ENCODE measurements at regions not wholly inside any gene's neighbourhood (a gene's known extent, or its start where the extent isn't known, plus 50 kb on each side); places are given as distances from the start of the nearest gene placed in this dataset.

DNA sequence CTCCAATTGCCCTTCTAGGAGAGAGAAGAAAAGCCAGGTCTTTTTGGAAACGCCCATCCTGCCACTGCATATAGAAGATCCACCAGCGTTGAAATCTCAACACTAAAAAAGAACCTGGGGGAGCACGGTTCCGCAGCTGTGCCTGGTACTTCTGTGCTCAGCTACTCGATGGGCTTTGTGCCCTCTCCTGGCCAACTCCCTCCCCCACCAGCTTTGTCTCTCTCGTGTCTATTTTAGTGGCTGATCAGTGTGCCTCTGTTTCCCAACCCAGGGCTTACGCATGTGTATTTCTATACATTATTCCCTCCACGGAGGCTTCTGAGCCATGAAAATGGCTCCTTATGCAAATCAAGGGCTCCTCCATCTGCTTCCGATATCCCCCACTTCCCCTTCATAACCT, 83.5 kb downstream of the RBFOX3 start:
- Mint-ChIP-seq H3K27ac (no peak overlapping the region), H3K36me3 (ENCODE audit: low read depth) (no peaks in the 10 kb centered on the region), H3K27me3 (peaks cover 7% of the 10 kb centered on the region), H3K9me3 (ENCODE audit: low read depth) (no peaks in the 10 kb centered on the region), H3K4me1 (no peaks in the 10 kb centered on the region), H3K4me3 (no peak overlapping the region)
- DNase-seq: no peak
- ChIA-PET CTCF (interaction anchor here (0.7 kb wide), 1 partner anchor 68 kb away, joined by 3 read pairs; no protein-coding TSS in a partner anchor), POLR2A (no interaction called here)
- ATAC-seq: no peak
- intact Hi-C loops (cut with DNase I, micrococcal nuclease): no loop called here

DNA sequence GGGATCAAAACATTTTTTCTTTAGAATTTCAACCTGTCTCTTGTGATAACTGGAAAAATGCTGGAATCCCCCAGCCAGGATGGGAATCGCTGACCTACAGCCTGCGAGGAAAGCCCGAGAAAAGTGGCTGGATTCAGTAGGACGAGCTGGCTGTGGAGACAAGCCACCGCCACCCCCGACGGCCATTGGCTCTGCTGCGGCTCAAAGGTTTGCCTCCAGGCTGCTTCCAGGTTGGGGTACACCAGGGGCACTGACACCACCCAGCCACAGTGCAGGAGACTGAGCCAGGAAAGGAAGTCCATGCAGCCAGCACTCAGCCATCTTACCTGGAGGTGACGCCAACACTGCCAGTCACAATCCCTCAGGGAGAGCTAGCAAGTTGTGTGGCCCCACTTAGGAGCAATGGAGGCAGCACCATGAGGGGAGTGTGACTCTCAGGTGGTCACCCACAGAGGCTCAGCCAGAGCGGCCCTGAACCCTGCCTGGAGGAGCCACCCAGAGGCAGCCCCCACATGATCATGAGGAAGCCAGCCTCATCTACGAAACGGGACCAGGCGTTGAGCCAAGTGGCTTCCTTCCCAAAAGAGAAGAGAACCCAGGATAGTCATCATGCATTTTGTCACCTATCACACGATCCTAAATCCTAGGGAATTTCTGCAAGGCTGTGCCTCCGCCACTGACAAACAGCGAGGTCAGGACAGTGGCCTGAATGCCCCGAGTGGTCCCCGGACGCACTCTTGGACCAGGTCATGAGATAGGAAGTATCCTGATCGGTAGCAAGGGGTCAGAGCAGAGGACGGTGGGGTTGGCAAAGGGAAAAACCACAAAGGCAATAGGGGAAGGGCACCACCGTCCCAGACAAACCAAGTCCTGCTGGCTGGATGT, 84.8 kb downstream of the RBFOX3 start:
- no peak for ATAC-seq
- ChIA-PET CTCF (interaction anchor here (0.7 kb wide), 1 partner anchor 1098 kb away, joined by 4 read pairs; no protein-coding TSS in a partner anchor), POLR2A (no interaction called here)
- Mint-ChIP-seq H3K36me3 (ENCODE audit: low read depth) (no peaks in the 10 kb centered on the region), H3K27ac (no peak overlapping the region), H3K27me3 (peaks cover 7% of the 10 kb centered on the region), H3K9me3 (ENCODE audit: low read depth) (no peaks in the 10 kb centered on the region), H3K4me3 (no peak overlapping the region), H3K4me1 (no peaks in the 10 kb centered on the region)
- intact Hi-C loops (cut with DNase I, micrococcal nuclease): no loop called here
- DNase-seq: no peak

DNA sequence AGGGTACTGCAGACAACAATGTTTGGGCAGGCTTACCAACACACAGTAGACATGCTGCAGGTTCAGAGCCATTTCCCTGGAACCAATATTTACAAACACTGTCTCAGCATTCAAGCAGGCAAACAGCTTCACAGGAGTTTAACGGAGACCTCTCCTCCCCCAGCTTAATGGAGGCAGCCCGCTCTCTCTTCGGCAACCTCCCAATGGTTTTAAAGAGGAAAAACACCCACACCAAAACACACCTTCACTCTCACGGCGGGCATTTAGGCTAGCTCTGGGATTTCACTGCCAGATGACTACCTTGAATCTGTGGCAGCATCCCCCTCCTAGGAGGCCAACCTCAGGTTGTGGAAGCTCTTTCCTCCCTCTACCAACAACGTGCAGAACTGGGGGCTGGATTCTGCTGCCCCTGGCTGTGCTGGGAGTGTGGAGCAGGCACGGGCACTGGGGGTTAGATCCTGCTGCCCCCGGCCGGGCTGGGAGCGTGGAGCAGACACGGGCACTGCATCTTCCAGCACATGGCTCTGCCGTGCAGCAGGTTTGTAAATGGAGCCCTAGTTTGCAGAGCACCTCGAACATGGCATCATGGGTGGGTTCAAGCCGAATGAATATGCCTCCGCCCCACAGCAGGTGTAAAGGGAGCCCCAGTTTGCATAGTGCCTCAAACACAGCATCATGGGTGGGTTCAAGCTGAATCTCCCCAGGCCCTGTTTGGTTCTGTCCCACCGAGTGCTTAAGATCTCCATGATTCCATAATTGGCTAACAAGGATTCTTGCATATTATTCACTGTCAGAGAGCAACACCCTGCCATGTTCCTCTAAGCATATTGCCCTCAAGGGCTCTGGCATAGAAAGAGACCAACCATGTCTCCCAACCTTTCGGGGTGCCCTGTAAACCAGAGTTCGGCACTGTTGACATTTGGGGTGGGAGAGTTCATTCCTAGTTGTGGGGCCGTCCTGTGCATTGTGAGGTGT, 86.4 kb downstream of the RBFOX3 start:
- Mint-ChIP-seq H3K36me3 (ENCODE audit: low read depth) (no peaks in the 10 kb centered on the region), H3K4me3 (no peak overlapping the region), H3K9me3 (ENCODE audit: low read depth) (no peaks in the 10 kb centered on the region), H3K4me1 (no peaks in the 10 kb centered on the region), H3K27ac (no peak overlapping the region), H3K27me3 (peaks cover 7% of the 10 kb centered on the region)
- ATAC-seq (no peak), DNase-seq (no peak)
- ChIA-PET POLR2A (no interaction called here), CTCF (interaction anchor here (0.6 to 0.7 kb wide), 2 partner anchors 122 to 913 kb away, joined by 3 read pairs; no protein-coding TSS in a partner anchor)
- intact Hi-C loops (cut with DNase I, micrococcal nuclease): no loop called here

DNA sequence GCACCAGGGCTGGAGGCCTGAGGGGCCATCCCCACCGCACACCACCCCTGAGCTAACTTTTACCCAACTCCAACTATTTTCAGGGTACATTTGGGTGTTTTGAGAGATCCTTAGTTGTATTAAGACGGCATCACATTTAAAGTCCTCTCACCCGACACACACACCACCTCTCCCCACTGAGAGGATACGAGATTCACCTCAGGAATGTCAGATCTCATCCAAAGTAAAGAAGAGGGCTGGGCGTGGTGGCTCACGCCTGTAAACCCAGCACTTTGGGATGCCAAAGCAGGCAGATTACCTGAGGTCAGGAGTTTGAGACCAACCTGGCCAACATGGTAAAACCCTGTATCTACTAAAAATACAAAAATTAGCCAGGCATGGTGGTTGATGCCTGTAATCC, 88.4 kb downstream of the RBFOX3 start:
- Mint-ChIP-seq H3K36me3 (ENCODE audit: low read depth) (no peaks in the 10 kb centered on the region), H3K27ac (no peak overlapping the region), H3K9me3 (ENCODE audit: low read depth) (no peaks in the 10 kb centered on the region), H3K4me1 (no peaks in the 10 kb centered on the region), H3K4me3 (no peak overlapping the region), H3K27me3 (peaks cover 9% of the 10 kb centered on the region)
- intact Hi-C loops (cut with DNase I, micrococcal nuclease): no loop called here
- DNase-seq: no peak
- ChIA-PET POLR2A (no interaction called here), CTCF (interaction anchor here (0.6 kb wide), 1 partner anchor 22 kb away, joined by 3 read pairs; no protein-coding TSS in a partner anchor)
- no peak for ATAC-seq

DNA sequence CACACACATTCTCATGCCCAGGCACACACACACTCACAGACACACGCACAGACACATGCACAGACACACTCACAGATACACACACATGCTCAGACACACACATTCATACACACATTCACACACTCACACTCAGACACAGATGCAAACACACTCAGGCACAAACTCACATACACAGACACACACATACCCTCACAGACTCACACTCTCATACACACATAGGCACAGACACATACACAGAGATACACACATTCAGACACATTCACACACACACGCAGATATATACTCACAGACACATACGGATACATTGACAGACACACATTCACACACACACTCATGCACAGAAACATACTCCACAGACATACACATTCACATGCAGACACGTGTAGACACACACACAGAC, 89.6 kb downstream of the RBFOX3 start:
- no peak overlapping the region for H3K27ac Mint-ChIP-seq
- no peak for ATAC-seq
- H3K9me3 Mint-ChIP-seq (ENCODE audit: low read depth): no peaks in the 10 kb centered on the region
- H3K36me3 Mint-ChIP-seq (ENCODE audit: low read depth): no peaks in the 10 kb centered on the region
- no peak overlapping the region for H3K4me3 Mint-ChIP-seq
- POLR2A ChIA-PET: no interaction called here
- DNase-seq: no peak
- CTCF ChIA-PET: interaction anchor here (1.0 kb wide), 1 partner anchor 16 kb away, joined by 4 read pairs; no protein-coding TSS in a partner anchor
- peaks cover 14% of the 10 kb centered on the region for H3K27me3 Mint-ChIP-seq
- intact Hi-C loops (cut with DNase I, micrococcal nuclease): no loop called here
- no peaks in the 10 kb centered on the region for H3K4me1 Mint-ChIP-seq

DNA sequence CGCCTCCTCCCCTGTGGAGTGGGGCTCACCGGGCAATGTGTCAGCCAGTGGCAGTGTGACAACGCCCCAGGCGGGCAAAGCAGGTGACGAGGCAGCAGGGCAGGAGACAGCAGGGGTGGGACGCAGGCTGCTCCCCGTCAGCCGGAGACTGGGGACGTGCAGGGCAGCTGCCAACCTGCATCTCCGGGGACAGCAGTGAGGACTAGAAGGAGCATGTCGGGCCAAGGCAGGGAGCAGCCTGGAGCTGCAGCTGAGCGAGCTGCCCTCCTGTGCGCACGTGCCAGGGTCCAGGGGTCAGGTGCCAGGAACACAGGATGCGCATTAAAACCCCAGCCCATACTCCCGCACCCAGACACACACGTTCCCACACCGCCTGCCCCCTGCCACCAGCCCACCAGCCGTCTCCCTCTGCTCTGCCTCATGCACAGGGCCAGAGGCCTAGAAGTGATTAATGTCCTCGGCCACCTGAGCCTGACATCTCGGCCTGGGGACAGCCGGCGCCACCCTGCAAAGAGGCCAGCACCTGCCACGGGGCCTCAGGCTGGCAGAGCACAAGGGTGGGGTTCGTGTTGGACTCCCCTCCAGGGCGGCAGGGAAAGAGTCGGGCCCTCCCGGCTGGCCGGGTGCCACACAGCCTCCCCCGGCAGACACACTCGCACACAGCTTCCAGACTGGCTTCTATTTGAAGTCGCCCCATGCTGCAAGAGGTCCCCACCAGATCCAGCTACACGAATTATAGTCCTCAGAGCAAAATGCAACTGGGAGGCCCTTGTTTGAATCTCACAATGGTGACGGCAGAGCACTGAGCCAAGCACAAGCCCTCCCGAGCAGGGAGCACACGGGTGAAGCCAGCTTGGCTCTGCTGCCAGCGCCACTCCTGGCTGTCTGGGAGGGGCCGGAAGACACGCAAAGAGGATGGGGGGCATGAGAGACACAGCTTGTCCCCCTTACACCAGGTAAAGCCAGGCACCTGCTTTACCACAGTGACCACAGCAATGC, 90.4 kb downstream of the RBFOX3 start:
- no peak for ATAC-seq
- ChIA-PET CTCF (interaction anchor here (1.0 kb wide), 1 partner anchor 15 kb away, joined by 4 read pairs; no protein-coding TSS in a partner anchor), POLR2A (no interaction called here)
- H3K9me3 Mint-ChIP-seq (ENCODE audit: low read depth): no peaks in the 10 kb centered on the region
- H3K4me1 Mint-ChIP-seq: no peaks in the 10 kb centered on the region
- intact Hi-C loops (cut with DNase I, micrococcal nuclease): no loop called here
- H3K36me3 Mint-ChIP-seq (ENCODE audit: low read depth): no peaks in the 10 kb centered on the region
- no peak overlapping the region for H3K4me3 Mint-ChIP-seq
- H3K27me3 Mint-ChIP-seq: peaks cover 15% of the 10 kb centered on the region
- H3K27ac Mint-ChIP-seq: no peak overlapping the region
- no peak for DNase-seq

DNA sequence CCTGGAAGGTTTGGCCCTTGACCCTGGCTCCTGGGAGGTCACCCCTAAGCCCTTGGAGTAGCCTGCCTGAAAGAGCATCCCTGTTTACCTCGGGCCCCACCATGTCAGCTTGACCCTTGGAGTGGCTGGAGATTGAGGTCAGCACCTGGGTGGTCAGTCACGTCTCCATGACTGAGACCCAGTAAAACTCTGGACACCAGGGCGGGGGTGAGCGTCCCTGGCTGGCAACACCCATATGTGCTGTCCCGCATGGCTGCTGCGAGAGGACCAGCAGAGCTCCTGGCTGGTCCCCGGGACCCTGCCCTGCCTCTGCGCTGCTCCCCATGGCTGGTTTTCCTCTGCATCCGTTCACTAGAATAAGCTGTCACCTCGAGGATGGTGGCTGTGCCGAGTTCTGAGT, 91.2 kb downstream of the RBFOX3 start:
- DNase-seq (no peak), ATAC-seq (no peak)
- H3K9me3 Mint-ChIP-seq (ENCODE audit: low read depth): no peaks in the 10 kb centered on the region
- H3K4me1 Mint-ChIP-seq: no peaks in the 10 kb centered on the region
- no peaks in the 10 kb centered on the region for H3K36me3 Mint-ChIP-seq (ENCODE audit: low read depth)
- POLR2A ChIA-PET: no interaction called here
- no peak overlapping the region for H3K4me3 Mint-ChIP-seq
- H3K27me3 Mint-ChIP-seq: peaks cover 14% of the 10 kb centered on the region
- intact Hi-C loops (cut with DNase I, micrococcal nuclease): no loop called here
- CTCF ChIA-PET: no interaction called here
- H3K27ac Mint-ChIP-seq: no peak overlapping the region

DNA sequence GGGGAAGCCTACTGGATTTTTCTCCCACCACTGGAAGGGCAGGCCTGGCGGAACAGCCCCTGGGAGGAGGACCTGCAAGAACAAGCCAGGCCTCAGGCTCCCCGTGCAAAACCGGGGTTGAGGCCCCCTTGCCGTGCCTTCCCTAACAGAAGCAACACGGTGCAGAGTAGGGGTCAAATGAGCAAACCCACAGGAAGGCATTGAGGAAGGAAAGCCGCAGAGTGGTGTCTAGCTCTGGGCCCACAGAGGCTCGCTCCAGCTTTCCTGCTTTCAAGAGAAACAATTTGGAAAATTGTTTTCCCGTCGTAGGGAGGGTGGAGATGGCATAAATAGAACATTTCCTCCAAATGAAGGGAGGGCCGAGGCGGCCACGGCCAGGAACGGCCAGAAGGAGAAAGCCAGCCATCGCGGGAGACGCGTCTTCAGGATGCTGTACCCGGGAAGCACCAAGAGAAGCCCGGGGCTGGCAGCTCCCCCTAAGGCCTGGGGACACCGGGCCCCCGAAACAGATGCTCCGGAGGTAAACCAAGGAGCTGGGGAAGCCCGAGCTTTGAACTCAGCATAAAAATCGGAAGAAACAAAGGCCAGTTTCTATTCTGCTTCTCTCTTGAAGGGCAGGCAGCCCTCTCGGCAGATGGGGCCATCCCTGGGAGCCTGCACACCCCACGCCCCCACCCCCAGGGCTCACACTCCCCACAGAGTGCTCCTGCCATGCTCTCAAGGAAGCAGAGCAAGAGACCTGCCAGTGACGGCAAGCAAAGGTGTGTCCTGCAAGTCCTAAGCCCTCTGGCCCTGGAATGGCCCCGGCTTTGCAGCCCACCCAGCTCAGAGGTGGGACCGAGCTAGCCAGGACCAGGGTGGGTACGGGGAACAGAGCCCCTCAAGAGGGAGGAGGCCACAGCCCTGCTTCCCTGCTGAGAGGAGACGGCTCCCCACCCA, 92.0 kb downstream of the RBFOX3 start:
- ATAC-seq: no peak
- Mint-ChIP-seq H3K27ac (no peak overlapping the region), H3K9me3 (ENCODE audit: low read depth) (no peaks in the 10 kb centered on the region), H3K4me3 (no peak overlapping the region), H3K4me1 (no peaks in the 10 kb centered on the region), H3K27me3 (peaks cover 14% of the 10 kb centered on the region), H3K36me3 (ENCODE audit: low read depth) (no peaks in the 10 kb centered on the region)
- DNase-seq: no peak
- intact Hi-C loops (cut with DNase I, micrococcal nuclease): no loop called here
- POLR2A ChIA-PET: no interaction called here
- CTCF ChIA-PET: no interaction called here

DNA sequence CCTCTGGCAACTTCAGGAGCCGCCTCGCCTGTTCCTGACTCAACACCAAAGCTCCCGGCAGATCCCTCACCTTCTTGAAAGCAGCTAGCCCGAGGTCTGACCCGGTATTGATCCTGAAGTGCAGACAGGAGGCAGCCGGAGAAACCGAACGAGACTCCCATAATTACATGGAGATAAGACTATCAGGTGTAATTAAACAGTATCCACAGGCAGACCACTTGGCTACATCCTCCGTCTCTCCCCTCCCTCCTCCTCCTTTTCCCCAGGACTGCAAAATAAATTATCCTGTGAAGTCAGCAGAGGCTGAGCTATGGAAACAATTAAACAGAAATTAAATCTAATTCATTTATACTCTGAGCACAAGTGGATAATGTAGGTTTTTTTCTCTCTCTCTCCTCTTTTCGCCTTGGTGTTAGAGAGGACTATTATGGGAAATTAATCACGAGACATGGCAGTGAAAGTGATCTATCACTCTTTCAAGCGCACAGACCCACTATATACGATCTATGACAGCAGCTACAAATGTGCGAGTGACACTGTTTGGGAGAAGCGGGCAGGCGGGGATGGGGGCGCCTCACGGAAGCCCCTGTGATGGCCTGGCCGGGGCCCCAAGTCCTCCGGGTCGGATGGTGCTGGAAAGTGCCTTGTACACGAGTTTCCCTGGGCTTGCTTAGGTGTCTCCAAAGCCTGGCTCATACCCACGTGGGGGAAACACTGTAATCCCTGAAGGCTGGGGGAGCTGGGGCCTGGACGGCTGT, 92.8 kb downstream of the RBFOX3 start:
- no peak for DNase-seq
- ATAC-seq: no peak
- ChIA-PET CTCF (no interaction called here), POLR2A (no interaction called here)
- H3K9me3 Mint-ChIP-seq (ENCODE audit: low read depth): no peaks in the 10 kb centered on the region
- no peaks in the 10 kb centered on the region for H3K36me3 Mint-ChIP-seq (ENCODE audit: low read depth)
- H3K27ac Mint-ChIP-seq: no peak overlapping the region
- intact Hi-C loops (cut with DNase I, micrococcal nuclease): no loop called here
- H3K27me3 Mint-ChIP-seq: peaks cover 13% of the 10 kb centered on the region
- no peak overlapping the region for H3K4me3 Mint-ChIP-seq
- no peaks in the 10 kb centered on the region for H3K4me1 Mint-ChIP-seq
